ENCODE measurements at regions not wholly inside any gene's neighbourhood (a gene's known extent, or its start where the extent isn't known, plus 50 kb on each side); places are given as distances from the start of the nearest gene placed in this dataset.
A peak's percentile ranks its signal among the peaks of the same experiment; 100 is the strongest.

GRCh38 chr1:90650401-90650800 is 66.7 kb downstream of the BARHL2 start:
- DNase-seq (ENCODE audit: low spot score), result no peak

DNA sequence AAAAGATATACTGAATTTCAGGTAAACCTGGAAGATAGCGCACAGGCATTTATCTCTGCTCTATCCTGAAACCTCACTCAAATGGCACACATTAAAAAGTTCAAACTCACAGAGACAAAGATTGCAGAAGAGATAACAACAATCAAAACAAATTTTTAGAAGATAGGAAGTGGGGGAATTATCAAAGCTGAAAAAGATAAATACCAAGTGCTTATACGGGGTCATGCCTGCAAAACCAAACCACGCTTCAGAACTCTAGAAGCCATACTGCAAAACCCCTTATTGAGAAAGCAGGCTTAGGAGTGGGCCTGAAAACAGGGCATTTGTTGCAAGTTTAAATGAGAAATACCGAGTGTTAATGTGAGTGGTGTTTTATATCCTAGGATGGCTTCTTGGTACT is 76.8 kb downstream of the BARHL2 start:
- DNase-seq (ENCODE audit: low spot score), result no peak

DNA sequence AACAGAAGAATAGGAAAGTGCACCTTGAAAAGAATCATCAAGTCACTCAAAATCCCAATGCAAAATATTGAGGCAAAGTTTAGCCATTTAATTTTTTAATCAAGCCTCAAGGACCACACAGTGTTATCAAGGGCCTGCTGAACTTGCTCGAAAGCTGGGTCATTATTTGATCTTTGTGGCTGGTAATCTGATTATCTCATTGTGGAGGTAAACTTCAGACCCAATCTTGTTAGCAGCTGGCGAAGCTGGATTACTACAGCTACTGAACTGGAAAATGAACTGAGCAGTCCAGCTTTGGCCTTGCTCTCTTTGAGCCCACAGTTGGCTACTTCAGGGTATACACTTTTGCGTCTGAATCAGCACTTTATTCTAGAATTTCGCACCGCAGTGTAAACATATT is 94.4 kb downstream of the BARHL2 start:
- no peak for DNase-seq (ENCODE audit: low spot score)

GRCh38 chr1:90621986-90622385 is 95.1 kb downstream of the BARHL2 start:
- DNase-seq (ENCODE audit: low spot score), result no peak

GRCh38 chr1:90616395-90616794 is 100.7 kb downstream of the BARHL2 start:
- no peak for DNase-seq (ENCODE audit: low spot score)

GRCh38 chr1:90614872-90615271 is 102.2 kb downstream of the BARHL2 start:
- no peak for DNase-seq (ENCODE audit: low spot score)

DNA sequence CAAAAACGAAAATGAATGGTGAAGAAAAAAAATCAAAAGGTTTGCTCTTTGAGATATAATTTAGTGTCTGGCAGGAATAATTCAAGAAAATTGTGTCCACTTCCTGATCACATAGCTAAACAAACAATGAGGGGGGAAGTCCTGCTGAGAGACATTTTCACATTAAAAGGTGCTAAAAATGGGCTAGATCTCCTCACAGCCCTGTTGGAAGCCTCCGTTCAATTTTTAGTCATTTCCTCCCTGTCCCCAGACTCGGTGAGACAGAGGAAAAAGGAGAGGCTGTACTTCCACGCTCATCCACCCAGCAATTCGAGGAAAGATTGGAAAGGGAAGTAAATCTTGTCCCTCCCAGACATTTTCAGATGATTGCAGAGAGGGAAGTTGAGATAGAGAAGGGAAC is 103.7 kb downstream of the BARHL2 start:
- DNase-seq (ENCODE audit: low spot score), result no peak

- no peak for DNase-seq (ENCODE audit: low spot score)
Observed at GRCh38 chr1:90612033-90612432, 105.1 kb downstream of the BARHL2 start.

GRCh38 chr1:90607736-90608135 is 109.4 kb downstream of the BARHL2 start:
- DNase-seq (ENCODE audit: low spot score), result no peak

- DNase-seq (ENCODE audit: low spot score), result no peak
Observed at GRCh38 chr1:90605070-90605469, 112.0 kb downstream of the BARHL2 start.

DNA sequence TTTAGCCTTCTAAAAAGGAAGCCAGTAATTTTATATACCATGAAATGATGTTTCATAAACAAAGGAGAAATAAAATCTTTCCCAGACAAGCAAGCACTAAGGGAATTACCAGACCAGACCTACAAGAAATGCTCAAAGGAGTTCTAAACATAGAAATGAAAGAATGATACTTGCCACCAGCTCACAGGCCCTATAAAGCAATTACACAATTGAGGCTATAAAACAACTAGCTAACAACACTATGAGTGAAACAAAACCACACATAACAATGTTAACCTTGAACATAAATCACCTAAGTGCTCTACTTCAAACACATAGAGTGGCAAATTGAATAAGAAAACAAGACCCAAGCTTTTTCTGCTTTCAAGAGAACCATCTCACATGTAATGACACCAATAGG is 123.8 kb downstream of the BARHL2 start:
- DNase-seq (ENCODE audit: low spot score), result no peak

DNA sequence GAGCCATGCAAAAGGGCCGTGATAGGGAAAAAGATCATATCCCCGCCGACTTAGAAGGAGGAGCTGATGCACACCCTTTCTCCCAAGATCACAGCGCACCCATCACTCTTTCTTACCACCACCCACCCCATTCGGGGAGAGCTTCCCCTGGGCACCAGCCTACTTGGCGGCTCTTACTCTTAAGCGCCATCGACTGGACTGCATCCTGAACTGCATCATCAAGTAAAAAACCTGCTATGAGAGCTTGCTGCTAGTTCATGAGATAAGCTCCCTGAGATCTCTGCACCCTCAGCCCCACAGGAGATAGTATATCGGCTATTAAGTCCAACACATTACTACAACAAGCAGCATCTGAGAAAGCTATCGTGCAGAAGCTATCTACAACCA is 125.1 kb downstream of the BARHL2 start:
- DNase-seq (ENCODE audit: low spot score), result no peak

DNA sequence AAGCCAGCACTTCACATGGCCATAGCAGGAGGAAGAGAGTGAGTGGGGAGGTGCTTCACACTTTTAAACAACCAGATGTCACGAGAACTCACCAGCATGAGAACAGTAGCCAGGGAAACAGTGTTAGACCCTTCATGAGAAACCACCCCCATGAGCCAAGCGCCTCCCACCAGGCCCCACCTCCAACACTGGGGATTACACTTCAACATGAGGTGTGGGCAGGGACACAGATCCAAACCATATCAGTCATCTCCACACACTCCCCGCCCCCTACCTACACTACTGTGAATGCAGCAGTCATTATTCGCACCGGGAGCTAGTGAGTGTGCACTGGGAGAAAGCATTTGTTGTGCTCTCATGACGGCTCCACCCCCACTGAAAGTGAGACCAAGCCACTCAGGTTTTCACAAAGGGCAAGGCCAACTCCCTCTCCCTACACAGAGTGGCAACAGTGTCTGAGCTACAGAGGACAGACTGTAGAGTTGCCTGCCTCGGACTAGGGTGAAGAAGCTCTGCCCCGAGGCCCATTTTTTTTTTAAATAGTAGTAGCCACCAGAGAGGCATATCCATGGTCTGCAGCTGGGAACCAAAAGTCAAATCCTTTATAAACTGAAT is 125.6 kb downstream of the BARHL2 start:
- DNase-seq (ENCODE audit: low spot score), result no peak

GRCh38 chr1:90580176-90580575 is 136.9 kb downstream of the BARHL2 start:
- DNase-seq (ENCODE audit: low spot score), result no peak

DNA sequence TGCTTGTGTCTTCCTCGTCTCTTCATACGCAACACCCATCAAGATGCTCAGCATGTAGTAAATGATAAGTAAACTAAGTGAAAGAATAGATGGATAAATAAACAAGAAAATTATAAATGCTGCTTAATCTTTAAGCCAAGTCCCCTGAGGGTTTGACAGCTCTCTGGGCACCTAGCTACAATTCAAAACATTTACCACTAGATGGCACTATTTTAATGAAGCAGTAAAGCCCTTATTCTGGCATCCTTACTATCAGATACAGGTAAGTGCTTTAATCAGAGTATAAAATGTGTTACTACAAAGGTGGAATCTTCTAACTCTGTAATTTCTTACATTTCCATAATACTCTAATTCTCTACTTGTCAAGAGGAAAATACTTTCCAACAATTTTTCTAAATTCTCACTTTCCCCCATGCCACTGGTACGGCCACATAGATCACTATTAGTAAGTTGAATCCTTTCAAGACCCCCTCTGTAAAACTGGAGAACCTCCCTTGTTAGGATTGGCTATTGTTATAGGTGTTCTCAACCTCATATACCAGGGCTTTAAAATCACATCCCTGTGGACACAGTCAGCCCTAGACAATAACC is 137.8 kb downstream of the BARHL2 start:
- peak; percentile 58 for DNase-seq (ENCODE audit: low spot score)

DNA sequence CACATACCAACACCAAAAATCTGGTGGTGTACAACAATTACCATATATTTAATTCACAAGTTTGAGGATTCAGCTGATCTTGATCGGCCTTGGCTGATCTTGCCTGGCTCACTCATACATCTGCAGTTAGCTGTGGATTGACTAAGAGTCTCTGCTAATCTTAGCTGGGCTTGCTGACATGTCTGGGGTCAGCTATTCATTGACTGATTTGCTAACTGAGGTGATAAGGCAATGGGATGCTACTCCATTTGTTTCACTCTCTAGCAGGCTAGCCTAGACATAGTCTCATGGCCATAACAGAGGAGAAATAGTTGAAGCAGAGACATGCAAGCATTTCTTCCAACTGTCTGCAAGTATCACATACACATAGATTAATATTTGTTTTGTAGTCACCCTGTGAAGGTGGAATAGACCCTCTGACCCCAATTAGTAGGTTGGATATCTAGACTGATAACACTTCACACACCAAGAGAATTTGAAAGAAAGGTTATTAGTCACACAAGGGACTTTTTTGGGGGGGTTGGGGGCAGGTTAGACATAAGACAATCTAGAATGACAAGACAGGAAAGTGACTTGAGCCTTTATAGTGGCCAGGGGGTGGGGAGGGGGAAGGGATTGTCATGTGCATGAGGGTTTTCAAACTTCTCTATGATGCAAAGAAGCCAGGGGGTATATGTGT is 142.3 kb downstream of the BARHL2 start:
- DNase-seq (ENCODE audit: low spot score), result no peak

- no peak for DNase-seq (ENCODE audit: low spot score)
Observed at GRCh38 chr1:90573736-90574135, 143.4 kb downstream of the BARHL2 start.

DNA sequence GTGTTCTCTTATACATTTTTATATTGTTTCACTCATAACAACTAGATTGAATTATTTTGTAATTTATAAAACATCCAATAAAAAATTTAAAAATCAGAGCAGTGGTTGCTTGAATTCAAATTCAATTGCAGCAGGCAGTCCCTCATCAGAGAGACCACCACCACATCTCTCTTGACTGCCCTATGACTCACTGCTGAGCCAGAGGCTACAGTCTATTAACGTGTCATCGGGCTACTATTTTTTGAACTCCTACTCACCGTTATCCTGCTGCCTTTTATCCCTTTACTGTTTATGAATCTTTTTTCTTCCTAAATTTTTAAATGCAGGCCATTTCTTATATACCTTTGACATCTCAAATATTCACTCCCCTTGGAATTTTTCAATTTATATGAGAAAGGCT is 144.7 kb downstream of the BARHL2 start:
- DNase-seq (ENCODE audit: low spot score), result no peak

DNA sequence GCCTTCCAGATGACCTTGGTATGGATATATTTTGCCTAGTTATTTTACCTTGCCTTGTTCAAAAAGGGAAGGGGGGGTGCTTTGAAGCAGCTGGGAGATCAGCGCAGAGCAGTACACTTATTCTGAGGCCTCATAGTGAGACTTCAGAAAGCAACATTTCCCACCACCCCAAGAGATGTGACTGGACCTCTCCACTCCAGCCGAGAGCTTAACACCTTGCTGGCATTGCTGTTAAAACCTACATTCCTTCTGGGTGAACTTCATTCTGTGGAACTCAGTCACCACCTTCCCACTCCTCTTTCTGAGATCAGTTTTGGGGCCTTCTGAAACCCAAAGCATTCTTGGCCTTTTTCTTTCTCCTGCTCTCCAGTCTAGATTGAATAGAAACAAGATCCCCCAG is 148.7 kb downstream of the BARHL2 start:
- DNase-seq (ENCODE audit: low spot score), result no peak

DNA sequence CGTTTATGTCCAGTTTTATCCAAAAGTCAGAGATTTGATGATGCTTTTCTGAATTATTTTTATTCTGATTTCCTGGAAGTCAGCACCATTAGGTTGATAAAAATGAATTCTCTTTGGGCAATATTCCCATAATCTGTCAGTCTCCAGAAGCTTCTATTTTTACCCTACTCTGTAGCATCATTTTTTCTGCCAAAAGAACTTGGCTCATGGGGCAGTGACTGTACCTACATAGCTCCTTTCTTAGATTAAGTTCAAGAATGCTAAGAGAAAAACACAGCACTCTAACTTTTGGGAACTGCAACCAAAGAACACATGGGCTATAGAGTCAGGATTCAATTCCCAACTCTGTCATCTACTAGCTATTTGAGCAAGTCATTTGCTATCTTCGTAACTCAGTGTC is 152.9 kb downstream of the BARHL2 start:
- no peak for DNase-seq (ENCODE audit: low spot score)

DNA sequence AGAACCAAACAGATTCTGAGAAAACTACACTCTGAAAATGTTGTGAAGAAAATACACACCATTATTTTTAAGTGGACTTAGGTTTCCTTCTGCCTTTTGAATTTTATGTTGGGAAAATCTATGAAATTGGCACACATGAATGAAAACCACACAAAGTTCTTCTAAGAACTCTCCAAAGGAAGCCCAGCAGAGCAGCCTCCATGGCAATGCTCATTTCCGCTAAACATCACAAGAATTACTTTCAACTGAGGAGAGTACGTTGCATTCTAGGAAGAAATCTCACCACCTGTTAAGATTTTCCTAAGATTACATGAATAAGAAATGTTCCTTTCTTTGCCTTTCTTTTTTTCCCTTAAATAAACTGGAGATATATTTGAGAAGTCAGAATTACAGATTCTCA is 154.2 kb downstream of the BARHL2 start:
- no peak for DNase-seq (ENCODE audit: low spot score)

- DNase-seq (ENCODE audit: low spot score), result no peak
Observed at GRCh38 chr1:90561911-90562310, 155.2 kb downstream of the BARHL2 start.

DNA sequence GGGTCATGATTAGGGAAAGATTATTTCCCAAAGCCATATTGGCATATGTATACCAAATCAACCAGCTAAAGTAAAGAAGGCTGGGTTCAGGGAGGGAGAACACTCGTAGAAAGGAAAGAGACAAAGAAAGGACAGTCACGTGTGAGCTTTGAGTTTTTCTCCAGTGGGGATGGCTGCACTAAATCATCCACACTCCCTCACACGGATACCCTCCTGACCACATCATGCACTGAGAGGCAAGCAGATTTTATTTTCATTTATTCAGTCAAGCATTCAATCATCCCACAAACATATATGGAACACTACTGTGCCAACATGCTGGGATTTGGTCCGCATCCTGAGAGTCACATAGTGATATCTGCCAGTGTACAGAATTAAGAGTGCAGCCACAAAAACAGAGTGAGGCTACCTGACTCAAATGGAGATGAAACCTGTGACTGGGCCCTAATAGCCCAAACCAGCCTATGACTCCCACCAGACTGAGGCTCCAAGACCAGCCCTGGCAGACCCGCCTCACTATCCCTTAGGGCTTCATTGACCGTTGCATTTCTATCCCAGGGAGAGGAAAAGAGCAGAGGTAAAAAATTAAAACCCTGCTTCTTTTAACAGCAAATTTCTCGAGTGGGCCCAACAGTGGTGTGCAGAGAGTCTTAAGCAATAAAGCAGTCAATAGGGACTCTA is 155.9 kb downstream of the BARHL2 start:
- no peak for DNase-seq (ENCODE audit: low spot score)

Data from hematopoietic multipotent progenitor cell treated with erythropoietin and hydrocortisone succinate and interleukin-3 and kit ligand, for 15 days (in vitro differentiated cells).